ENCODE measurements at regions not wholly inside any gene's neighbourhood (a gene's known extent, or its start where the extent isn't known, plus 50 kb on each side); places are given as distances from the start of the nearest gene placed in this dataset.
"Not testable (repeated sequence)": the region's sequence is repeated elsewhere in the genome, so short reads cannot be mapped to it uniquely, and the experiment has no call there.

- DNase-seq: not testable (repeated sequence)
Observed at GRCh38 chr3:195669310-195669709, 51.5 kb upstream of the MUC20 start.

GRCh38 chr3:195668131-195668766 lies 52.5 kb upstream of the MUC20 start:
- DNase-seq: not testable (repeated sequence)

GRCh38 chr3:195665311-195665710 lies 55.5 kb upstream of the MUC20 start:
- DNase-seq: not testable (repeated sequence)

- not testable (repeated sequence) for DNase-seq
Observed at GRCh38 chr3:195664131-195664530, 56.6 kb upstream of the MUC20 start.

- not testable (repeated sequence) for DNase-seq
Observed at GRCh38 chr3:195659136-195659533, 61.6 kb upstream of the MUC20 start.

GRCh38 chr3:195658381-195659135 lies 62.2 kb upstream of the MUC20 start:
- not testable (repeated sequence) for DNase-seq

- DNase-seq: peak; percentile 52
Observed at GRCh38 chr3:195657475-195658372, 63.1 kb upstream of the MUC20 start.

GRCh38 chr3:195656091-195656490 lies 64.7 kb upstream of the MUC20 start:
- DNase-seq: not testable (repeated sequence)

- DNase-seq: not testable (repeated sequence)
Observed at GRCh38 chr3:195654746-195655145, 66.0 kb upstream of the MUC20 start.

- not testable (repeated sequence) for DNase-seq
Observed at GRCh38 chr3:195654138-195654537, 66.6 kb upstream of the MUC20 start.

- not testable (repeated sequence) for DNase-seq
Observed at GRCh38 chr3:195653641-195654040, 67.1 kb upstream of the MUC20 start.

GRCh38 chr3:195647912-195648702 lies 64.4 kb upstream of the APOD start:
- not testable (repeated sequence) for DNase-seq

GRCh38 chr3:195645872-195646271 lies 62.1 kb upstream of the APOD start:
- not testable (repeated sequence) for DNase-seq

GRCh38 chr3:195643245-195643644 lies 59.5 kb upstream of the APOD start:
- DNase-seq: not testable (repeated sequence)

GRCh38 chr3:195642311-195642710 lies 58.6 kb upstream of the APOD start:
- not testable (repeated sequence) for DNase-seq

GRCh38 chr3:195638456-195638855 lies 54.7 kb upstream of the APOD start:
- DNase-seq: not testable (repeated sequence)

- not testable (repeated sequence) for DNase-seq
Observed at GRCh38 chr3:195637473-195638233, 53.9 kb upstream of the APOD start.

GRCh38 chr3:195637011-195637410 lies 53.3 kb upstream of the APOD start:
- DNase-seq: not testable (repeated sequence)

- DNase-seq: not testable (repeated sequence)
Observed at GRCh38 chr3:195635898-195636685, 52.4 kb upstream of the APOD start.
